H9 (cell line): ENCODE measurements at regions not wholly inside any gene's neighbourhood (a gene's known extent, or its start where the extent isn't known, plus 50 kb on each side); places are given as distances from the start of the nearest gene placed in this dataset.

Experiments used
- DNase-seq: peaks from one replicate; pipeline ENCODE4 v3.0.0-alpha.2; 2017
- H2AFZ ChIP-seq: one replicate; pipeline ENCODE4 v1.6.1; 2013; ENCODE audit warnings: mild to moderate bottlenecking, low read length, control low read depth, moderate library complexity
- H2AK5ac ChIP-seq: 2 replicates; pipeline ENCODE4 v1.6.1; 2013; ENCODE audit warnings: low read length, control low read depth, mixed read lengths; ENCODE audit not compliant: insufficient read length
- H2BK120ac ChIP-seq: one replicate; pipeline ENCODE4 v1.6.1; 2013; ENCODE audit warnings: low read depth, mild to moderate bottlenecking, low read length, control low read depth, inconsistent platforms; ENCODE audit not compliant: poor library complexity, severe bottlenecking
- H2BK12ac ChIP-seq: 2 replicates; pipeline ENCODE4 v1.6.1; 2013; ENCODE audit warnings: low read length, control low read depth, mixed read lengths, low read depth; ENCODE audit not compliant: insufficient read length
- H2BK15ac ChIP-seq: 2 replicates; pipeline ENCODE4 v1.6.1; 2013; ENCODE audit warnings: low read depth, low read length, control low read depth
- H2BK20ac ChIP-seq: one replicate; pipeline ENCODE4 v1.6.1; 2013; ENCODE audit warnings: low read depth, mild to moderate bottlenecking, low read length, control low read depth, inconsistent platforms; ENCODE audit not compliant: poor library complexity, severe bottlenecking
- H2BK5ac ChIP-seq: 2 replicates; pipeline ENCODE4 v1.6.1; 2013; ENCODE audit warnings: low read length, control low read depth, mixed read lengths; ENCODE audit not compliant: insufficient read length
- H3K14ac ChIP-seq: 2 replicates; pipeline ENCODE4 v1.6.1; 2013; ENCODE audit warnings: low read length, control low read depth; ENCODE audit not compliant: insufficient read depth
- H3K18ac ChIP-seq: 2 replicates; pipeline ENCODE4 v1.6.1; 2013; ENCODE audit warnings: low read depth, mild to moderate bottlenecking, mixed read lengths, low read length, control low read depth; ENCODE audit not compliant: insufficient read length
- H3K23ac ChIP-seq: 2 replicates; pipeline ENCODE4 v1.6.1; 2013; ENCODE audit warnings: low read length, control low read depth, mixed read lengths, low read depth; ENCODE audit not compliant: insufficient read length
- H3K23me2 ChIP-seq: 2 replicates; pipeline ENCODE4 v1.6.1; 2013; ENCODE audit warnings: low read depth, mild to moderate bottlenecking, mixed read lengths, low read length, control low read depth; ENCODE audit not compliant: insufficient read length, poor library complexity, severe bottlenecking
- H3K27ac ChIP-seq: 2 replicates; pipeline ENCODE4 v1.5.1; 2013; ENCODE audit warnings: low read length, control low read depth, mixed read lengths, low read depth; ENCODE audit not compliant: insufficient read length
- H3K27me3 ChIP-seq: 2 replicates; pipeline ENCODE4 v1.6.1; 2013; ENCODE audit warnings: low read length, control low read depth, inconsistent platforms; ENCODE audit not compliant: insufficient read depth
- H3K4ac ChIP-seq: 2 replicates; pipeline ENCODE4 v1.6.1; 2013; ENCODE audit warnings: low read depth, mild to moderate bottlenecking, control low read depth, inconsistent platforms, low read length, moderate library complexity
- H3K4me1 ChIP-seq: 2 replicates; pipeline ENCODE4 v1.6.1; 2013; ENCODE audit warnings: low read length, control low read depth, inconsistent platforms; ENCODE audit not compliant: insufficient read depth
- H3K4me2 ChIP-seq: 2 replicates; pipeline ENCODE4 v1.6.1; 2013; ENCODE audit warnings: low read length, control low read depth, mixed read lengths; ENCODE audit not compliant: insufficient read length, insufficient read depth
- H3K56ac ChIP-seq: 2 replicates; pipeline ENCODE4 v1.6.1; 2013; ENCODE audit warnings: low read depth, mild to moderate bottlenecking, mixed read lengths, low read length, control low read depth; ENCODE audit not compliant: insufficient read length
- H3K79me1 ChIP-seq: 2 replicates; pipeline ENCODE4 v1.6.1; 2013; ENCODE audit warnings: low read depth, mild to moderate bottlenecking, moderate library complexity, low read length, control low read depth, inconsistent platforms; ENCODE audit not compliant: insufficient read depth, poor library complexity, severe bottlenecking
- H3K79me2 ChIP-seq: 2 replicates; pipeline ENCODE4 v1.6.1; 2013; ENCODE audit warnings: low read length, control low read depth, inconsistent platforms; ENCODE audit not compliant: insufficient read depth
- H3K9ac ChIP-seq: 2 replicates; pipeline ENCODE4 v1.6.1; 2013; ENCODE audit warnings: low read length, control low read depth, mixed read lengths; ENCODE audit not compliant: insufficient read length; ENCODE audit errors: extremely low read depth
- H3K9me3 ChIP-seq: one replicate; pipeline ENCODE4 v1.6.1; 2013; ENCODE audit warnings: low read depth, low read length, inconsistent platforms; ENCODE audit not compliant: control insufficient read depth
- H3T11ph ChIP-seq: one replicate; pipeline ENCODE4 v1.6.1; 2013; ENCODE audit warnings: mild to moderate bottlenecking, low read length, control low read depth, inconsistent platforms
- H4K20me1 ChIP-seq: one replicate; pipeline ENCODE4 v1.6.1; 2013; ENCODE audit not compliant: control insufficient read depth, insufficient read length, insufficient read depth
- H4K5ac ChIP-seq: 2 replicates; pipeline ENCODE4 v1.6.1; 2013; ENCODE audit warnings: low read depth, mild to moderate bottlenecking, mixed read lengths, low read length, control low read depth; ENCODE audit not compliant: insufficient read length
- H4K8ac ChIP-seq: replicated peaks from 2 replicates; pipeline ENCODE4 v1.6.1; 2013; ENCODE audit warnings: low read length, control low read depth, mixed read lengths, low read depth; ENCODE audit not compliant: insufficient read length
- H4K91ac ChIP-seq: 2 replicates; pipeline ENCODE4 v1.6.1; 2013; ENCODE audit warnings: low read depth, mild to moderate bottlenecking, moderate library complexity, mixed read lengths, low read length, control low read depth; ENCODE audit not compliant: insufficient read length
- H3K27ac Mint-ChIP-seq, 3 experiments: 2 replicates in 2 of 3; 3 replicates in 1 of 3; pipeline ENCODE4 v1.8.0; 2020 to 2021; ENCODE audit warnings: mixed read lengths in 3 of 3, mild to moderate bottlenecking in 1 of 3, moderate library complexity in 1 of 3
- H3K27me3 Mint-ChIP-seq: 2 replicates; pipeline ENCODE4 v1.8.0; 2021; ENCODE audit warnings: low read depth, mild to moderate bottlenecking, moderate library complexity, mixed read lengths
- H3K36me3 Mint-ChIP-seq, 3 experiments: 2 replicates in 2 of 3; 3 replicates in 1 of 3; pipeline ENCODE4 v1.8.0; 2020 to 2021; ENCODE audit warnings: low read depth in 3 of 3, mixed read lengths in 3 of 3; ENCODE audit not compliant: insufficient read depth in 1 of 3
- H3K4me1 Mint-ChIP-seq, 2 experiments: 2 replicates each; pipeline ENCODE4 v1.8.0; 2020; ENCODE audit warnings: mixed read lengths in 2 of 2
- H3K4me3 Mint-ChIP-seq, 2 experiments: 2 replicates in 1 of 2; 3 replicates in 1 of 2; pipeline ENCODE4 v1.8.0; 2020 to 2021; ENCODE audit warnings: mild to moderate bottlenecking in 2 of 2, mixed read lengths in 2 of 2, moderate library complexity in 1 of 2
- H3K9me3 Mint-ChIP-seq, 2 experiments: 2 replicates in 1 of 2; 3 replicates in 1 of 2; pipeline ENCODE4 v1.8.0; 2020; ENCODE audit warnings: mild to moderate bottlenecking in 2 of 2, mixed read lengths in 2 of 2, moderate library complexity in 1 of 2
- CTCF ChIP-seq: fragments of 200-600 bp; sonication (generic); conservative IDR thresholded peaks from 3 replicates; pipeline ENCODE4 v1.8.0; 2021; ENCODE audit warnings: antibody characterized with exemption, mild to moderate bottlenecking
- WGBS: extraction: QIAGEN DNeasy Blood & Tissue Kit; methylation state at CpG from one replicate; pipeline ENCODE4 v1.1.7; 2013; ENCODE audit warnings: missing lambda C conversion rate, low lambda C conversion rate, mixed read lengths; ENCODE audit not compliant: insufficient read length; ENCODE audit errors: extremely low coverage; 5-methylcytosine and 5-hydroxymethylcytosine counted together

GRCh38 chr1:5513846-5514526 is 478.2 kb downstream of the NPHP4 start:
- TF ChIP-seq CTCF = no peak
- H3K27me3 Mint-ChIP-seq = peaks cover 8% of the 10 kb centered on the region
- peaks cover 3% of the 10 kb centered on the region in 2 experiments; a peak in 4 of 5 replicates for H3K9me3 Mint-ChIP-seq

More at GRCh38 chr1:5513846-5514526, 478.2 kb downstream of the NPHP4 start:
- H3K14ac ChIP-seq = no peak overlapping the region
- Mint-ChIP-seq H3K27ac (no peak overlapping the region), H3K36me3 (no peaks in the 10 kb centered on the region), H3K4me1 (peaks cover 6 to 16% of the 10 kb centered on the region in 2 experiments), H3K4me3 (no peak overlapping the region)
- H4K91ac ChIP-seq = no peak overlapping the region
- H4K20me1 ChIP-seq = no peaks in the 10 kb centered on the region
- H2AFZ ChIP-seq = no peak overlapping the region
- H2BK15ac ChIP-seq = no peak overlapping the region
- no peak overlapping the region for H3T11ph ChIP-seq
- H2AK5ac ChIP-seq = no peak overlapping the region
- H3K4me2 ChIP-seq = no peak overlapping the region
- no peaks in the 10 kb centered on the region for H3K4me1 ChIP-seq
- no peak overlapping the region for H3K4ac ChIP-seq
- H4K5ac ChIP-seq = no peak overlapping the region
- no peak overlapping the region for H3K9ac ChIP-seq
- no peaks in the 10 kb centered on the region for H3K27me3 ChIP-seq
- no peak overlapping the region for H3K56ac ChIP-seq
- no peak overlapping the region for H4K8ac ChIP-seq
- H3K18ac ChIP-seq = no peak overlapping the region
- no CpG with 5 or more reads among the region's 7 CpGs for WGBS
- no peak overlapping the region for H3K27ac ChIP-seq
- no peak overlapping the region for H2BK120ac ChIP-seq
- H2BK20ac ChIP-seq = no peak overlapping the region
- H3K79me1 ChIP-seq = no peaks in the 10 kb centered on the region
- no peak overlapping the region for H3K23ac ChIP-seq
- H3K79me2 ChIP-seq = no peaks in the 10 kb centered on the region
- no peak overlapping the region for H2BK5ac ChIP-seq
- DNase-seq = no peak
- no peaks in the 10 kb centered on the region for H3K9me3 ChIP-seq
- H2BK12ac ChIP-seq = no peak overlapping the region
- no peaks in the 10 kb centered on the region for H3K23me2 ChIP-seq
